MV-4-11 (cell line): ENCODE measurements at regions not wholly inside any gene's neighbourhood (a gene's known extent, or its start where the extent isn't known, plus 50 kb on each side); places are given as distances from the start of the nearest gene placed in this dataset.
"Not testable (repeated sequence)": the region's sequence is repeated elsewhere in the genome, so short reads cannot be mapped to it uniquely, and the experiment has no call there.

ENCODE experiments used
- DNase-seq: peaks from one replicate; lab custom pipeline; 2025; lab: John Stamatoyannopoulos, UW

GRCh38 chr12:18794000-18794399 is 56.1 kb downstream of the CAPZA3 start:
- DNase-seq = no peak

GRCh38 chr12:18797604-18798003 is 59.7 kb downstream of the CAPZA3 start:
- DNase-seq = no peak

GRCh38 chr12:18798535-18799361 is 60.8 kb downstream of the CAPZA3 start:
- no peak for DNase-seq

GRCh38 chr12:18799561-18799960 is 61.6 kb downstream of the CAPZA3 start:
- no peak for DNase-seq

- DNase-seq = no peak
Measured at GRCh38 chr12:18805516-18806248, 67.8 kb downstream of the CAPZA3 start.

GRCh38 chr12:18807714-18808113 is 69.8 kb downstream of the CAPZA3 start:
- DNase-seq = no peak

- no peak for DNase-seq
Measured at GRCh38 chr12:18808221-18808620, 70.3 kb downstream of the CAPZA3 start.

- DNase-seq = peak; percentile 19
Measured at GRCh38 chr12:18810537-18811253, 72.8 kb downstream of the CAPZA3 start.

GRCh38 chr12:18811273-18811672 is 73.4 kb downstream of the CAPZA3 start:
- DNase-seq = peak; percentile 86

- DNase-seq = no peak
Measured at GRCh38 chr12:18813753-18814152, 75.8 kb downstream of the CAPZA3 start.

GRCh38 chr12:18818579-18819268 is 80.8 kb downstream of the CAPZA3 start:
- no peak for DNase-seq

GRCh38 chr12:18819484-18819883 is 81.6 kb downstream of the CAPZA3 start:
- no peak for DNase-seq

- peak; percentile 4 for DNase-seq
Measured at GRCh38 chr12:18823461-18823860, 85.5 kb downstream of the CAPZA3 start.

- DNase-seq = peak; percentile 82
Measured at GRCh38 chr12:18824287-18824686, 86.4 kb downstream of the CAPZA3 start.

- DNase-seq = no peak
Measured at GRCh38 chr12:18825138-18825537, 87.2 kb downstream of the CAPZA3 start.

- no peak for DNase-seq
Measured at GRCh38 chr12:18827913-18828312, 90.0 kb downstream of the CAPZA3 start.

- DNase-seq = no peak
Measured at GRCh38 chr12:18828483-18828882, 90.6 kb downstream of the CAPZA3 start.

GRCh38 chr12:18828987-18829386 is 91.1 kb downstream of the CAPZA3 start:
- no peak for DNase-seq

GRCh38 chr12:18832932-18833331 is 95.0 kb downstream of the CAPZA3 start:
- DNase-seq = not testable (repeated sequence)

- no peak for DNase-seq
Measured at GRCh38 chr12:18837025-18837424, 99.1 kb downstream of the CAPZA3 start.

GRCh38 chr12:18837505-18837904 is 99.6 kb downstream of the CAPZA3 start:
- no peak for DNase-seq

GRCh38 chr12:18840997-18841396 is 103.1 kb downstream of the CAPZA3 start:
- peak; percentile 69 for DNase-seq
